HG03103 (cell line): ENCODE measurements at regions not wholly inside any gene's neighbourhood (a gene's known extent, or its start where the extent isn't known, plus 50 kb on each side); places are given as distances from the start of the nearest gene placed in this dataset.

Experiments
- ATAC-seq: cut with Tn5 transposase; IDR thresholded peaks from one replicate; pipeline ENCODE4 v1.9.1; 2021; ENCODE audit warnings: low read depth; ENCODE audit not compliant: unreplicated experiment

GRCh38 chr2:64330281-64331113 is 123.5 kb upstream of the LGALSL start:
- no peak for ATAC-seq

GRCh38 chr2:64331114-64331645 is 122.8 kb upstream of the LGALSL start:
- ATAC-seq: no peak

- ATAC-seq: no peak
These were observed 121.9 kb upstream of the LGALSL start for GRCh38 chr2:64331849-64332699.

- no peak for ATAC-seq
These were observed 117.8 kb upstream of the LGALSL start for GRCh38 chr2:64336171-64336570.

GRCh38 chr2:64337314-64337713 is 116.6 kb upstream of the LGALSL start:
- no peak for ATAC-seq

GRCh38 chr2:64338108-64338507 is 115.9 kb upstream of the LGALSL start:
- ATAC-seq: no peak

GRCh38 chr2:64338910-64339500 is 115.0 kb upstream of the LGALSL start:
- no peak for ATAC-seq

GRCh38 chr2:64341461-64341860 is 112.5 kb upstream of the LGALSL start:
- ATAC-seq: no peak

- ATAC-seq: no peak
These were observed 111.5 kb upstream of the LGALSL start for GRCh38 chr2:64342195-64343099.

- no peak for ATAC-seq
These were observed 108.9 kb upstream of the LGALSL start for GRCh38 chr2:64344999-64345576.

- no peak for ATAC-seq
These were observed 108.0 kb upstream of the LGALSL start for GRCh38 chr2:64345998-64346397.

GRCh38 chr2:64348386-64349130 is 105.4 kb upstream of the LGALSL start:
- ATAC-seq: no peak

- no peak for ATAC-seq
These were observed 104.8 kb upstream of the LGALSL start for GRCh38 chr2:64349131-64349530.

- no peak for ATAC-seq
These were observed 103.0 kb upstream of the LGALSL start for GRCh38 chr2:64350996-64351395.

- no peak for ATAC-seq
These were observed 101.7 kb upstream of the LGALSL start for GRCh38 chr2:64352292-64352691.

- no peak for ATAC-seq
These were observed 98.9 kb upstream of the LGALSL start for GRCh38 chr2:64354857-64355680.

- ATAC-seq: no peak
These were observed 97.1 kb upstream of the LGALSL start for GRCh38 chr2:64356906-64357305.
